ENCODE measurements at regions not wholly inside any gene's neighbourhood (a gene's known extent, or its start where the extent isn't known, plus 50 kb on each side); places are given as distances from the start of the nearest gene placed in this dataset.

GRCh38 chr14:101132588-101132987 is 229.1 kb upstream of the RTL1 start:
- H3K4me1 ChIP-seq (ENCODE audit: insufficient read depth, low read length), result peaks cover 42% of the 10 kb centered on the region
- no peak overlapping the region for H2AFZ ChIP-seq (ENCODE audit: low read depth, low read length)
- no peaks in the 10 kb centered on the region for H3K27me3 ChIP-seq (ENCODE audit: insufficient read depth, low read length, poor library complexity)
- no peak overlapping the region for H3K4me3 ChIP-seq (ENCODE audit: low read depth in 1 of 2, low read length in 2 of 2)
- DNase-seq, result no peak
- H4K20me1 ChIP-seq (ENCODE audit: insufficient read depth, low read length), result no peaks in the 10 kb centered on the region
- no peaks in the 10 kb centered on the region for H3K79me2 ChIP-seq (ENCODE audit: insufficient read depth, low read length)
- no peak overlapping the region for H3K4me2 ChIP-seq (ENCODE audit: insufficient read depth, low read length)
- no peaks in the 10 kb centered on the region for H3K9me3 ChIP-seq (ENCODE audit: insufficient read depth, low read length, severe bottlenecking)
- ATAC-seq (ENCODE audit: insufficient read depth, low read depth), result no peak
- H3K27ac ChIP-seq (ENCODE audit: low read length), result no peak overlapping the region; the same call in 1 of the 2 replicates
- no peaks in the 10 kb centered on the region for H3K36me3 ChIP-seq (ENCODE audit: insufficient read depth, low read length)
- TF ChIP-seq, protein P1, sequence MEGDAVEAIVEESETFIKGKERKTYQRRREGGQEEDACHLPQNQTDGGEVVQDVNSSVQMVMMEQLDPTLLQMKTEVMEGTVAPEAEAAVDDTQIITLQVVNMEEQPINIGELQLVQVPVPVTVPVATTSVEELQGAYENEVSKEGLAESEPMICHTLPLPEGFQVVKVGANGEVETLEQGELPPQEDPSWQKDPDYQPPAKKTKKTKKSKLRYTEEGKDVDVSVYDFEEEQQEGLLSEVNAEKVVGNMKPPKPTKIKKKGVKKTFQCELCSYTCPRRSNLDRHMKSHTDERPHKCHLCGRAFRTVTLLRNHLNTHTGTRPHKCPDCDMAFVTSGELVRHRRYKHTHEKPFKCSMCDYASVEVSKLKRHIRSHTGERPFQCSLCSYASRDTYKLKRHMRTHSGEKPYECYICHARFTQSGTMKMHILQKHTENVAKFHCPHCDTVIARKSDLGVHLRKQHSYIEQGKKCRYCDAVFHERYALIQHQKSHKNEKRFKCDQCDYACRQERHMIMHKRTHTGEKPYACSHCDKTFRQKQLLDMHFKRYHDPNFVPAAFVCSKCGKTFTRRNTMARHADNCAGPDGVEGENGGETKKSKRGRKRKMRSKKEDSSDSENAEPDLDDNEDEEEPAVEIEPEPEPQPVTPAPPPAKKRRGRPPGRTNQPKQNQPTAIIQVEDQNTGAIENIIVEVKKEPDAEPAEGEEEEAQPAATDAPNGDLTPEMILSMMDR (IDR thresholded peaks at IDR 0.05; ENCODE audit: borderline replicate concordance, extremely low read depth, low read length, poor library complexity, severe bottlenecking), result no peak
- no peak for TF ChIP-seq EZH2 (IDR thresholded peaks at IDR 0.05; ENCODE audit: borderline replicate concordance, low read depth, low read length, severe bottlenecking)
- H3K9ac ChIP-seq (ENCODE audit: low read depth, low read length), result no peak overlapping the region

DNA sequence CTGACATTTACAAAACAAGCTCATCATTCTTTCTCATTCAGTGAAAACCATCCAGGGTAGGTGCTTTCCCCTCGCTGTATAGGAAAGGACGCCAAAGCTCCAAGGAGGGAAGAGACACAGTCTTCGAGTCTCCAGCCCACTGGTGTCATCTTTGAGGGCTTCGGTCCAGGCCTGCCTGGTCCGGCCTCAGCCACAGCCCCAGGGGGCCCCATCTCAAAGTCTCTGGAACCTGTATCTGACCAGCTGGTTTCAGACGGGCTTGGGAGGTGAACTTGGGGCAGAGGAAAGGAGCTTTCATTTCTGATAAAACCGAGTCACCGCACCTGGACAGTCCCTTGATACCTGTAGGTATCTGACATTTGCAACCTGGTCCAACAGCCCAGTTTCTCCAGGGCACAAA is 229.5 kb upstream of the RTL1 start:
- Histone ChIP-seq H3K9me3 (ENCODE audit: insufficient read depth, low read length, severe bottlenecking) (no peaks in the 10 kb centered on the region), H3K4me3 (ENCODE audit: low read depth in 1 of 2, low read length in 2 of 2) (no peak overlapping the region), H3K36me3 (ENCODE audit: insufficient read depth, low read length) (no peaks in the 10 kb centered on the region), H3K27me3 (ENCODE audit: insufficient read depth, low read length, poor library complexity) (no peaks in the 10 kb centered on the region), H2AFZ (ENCODE audit: low read depth, low read length) (no peak overlapping the region), H3K79me2 (ENCODE audit: insufficient read depth, low read length) (no peaks in the 10 kb centered on the region), H3K4me1 (ENCODE audit: insufficient read depth, low read length) (peaks cover 42% of the 10 kb centered on the region), H4K20me1 (ENCODE audit: insufficient read depth, low read length) (no peaks in the 10 kb centered on the region), H3K4me2 (ENCODE audit: insufficient read depth, low read length) (no peak overlapping the region), H3K27ac (ENCODE audit: low read length) (no peak overlapping the region), H3K9ac (ENCODE audit: low read depth, low read length) (no peak overlapping the region)
- no peak for DNase-seq
- ATAC-seq (ENCODE audit: insufficient read depth, low read depth), result no peak
- TF ChIP-seq, protein P1 (IDR thresholded peaks at IDR 0.05; ENCODE audit: borderline replicate concordance, extremely low read depth, low read length, poor library complexity, severe bottlenecking), result no peak
- TF ChIP-seq EZH2 (IDR thresholded peaks at IDR 0.05; ENCODE audit: borderline replicate concordance, low read depth, low read length, severe bottlenecking), result no peak

- Histone ChIP-seq H3K27ac (ENCODE audit: low read length) (no peak overlapping the region), H3K9me3 (ENCODE audit: insufficient read depth, low read length, severe bottlenecking) (no peaks in the 10 kb centered on the region), H3K36me3 (ENCODE audit: insufficient read depth, low read length) (no peaks in the 10 kb centered on the region), H3K27me3 (ENCODE audit: insufficient read depth, low read length, poor library complexity) (no peaks in the 10 kb centered on the region), H3K79me2 (ENCODE audit: insufficient read depth, low read length) (no peaks in the 10 kb centered on the region), H2AFZ (ENCODE audit: low read depth, low read length) (no peak overlapping the region), H4K20me1 (ENCODE audit: insufficient read depth, low read length) (no peaks in the 10 kb centered on the region), H3K4me1 (ENCODE audit: insufficient read depth, low read length) (peaks cover 42% of the 10 kb centered on the region), H3K4me3 (ENCODE audit: low read depth in 1 of 2, low read length in 2 of 2) (no peak overlapping the region), H3K4me2 (ENCODE audit: insufficient read depth, low read length) (no peak overlapping the region), H3K9ac (ENCODE audit: low read depth, low read length) (no peak overlapping the region)
- DNase-seq (peak; percentile 55), ATAC-seq (ENCODE audit: insufficient read depth, low read depth) (peak; percentile 43)
- no peak for TF ChIP-seq EZH2 (IDR thresholded peaks at IDR 0.05; ENCODE audit: borderline replicate concordance, low read depth, low read length, severe bottlenecking)
- TF ChIP-seq, protein P1 (IDR thresholded peaks at IDR 0.05; ENCODE audit: borderline replicate concordance, extremely low read depth, low read length, poor library complexity, severe bottlenecking), result no peak
Measured at GRCh38 chr14:101134161-101134631, 230.7 kb upstream of the RTL1 start.
